GM18519 (cell line): ENCODE measurements at regions not wholly inside any gene's neighbourhood (a gene's known extent, or its start where the extent isn't known, plus 50 kb on each side); places are given as distances from the start of the nearest gene placed in this dataset.

Source experiments
- ATAC-seq: cut with Tn5 transposase; IDR thresholded peaks from one replicate; pipeline ENCODE4 v1.9.1; 2021; ENCODE audit warnings: mild to moderate bottlenecking, moderate library complexity; ENCODE audit not compliant: unreplicated experiment, low FRiP score

- ATAC-seq = no peak
Observed at GRCh38 chr10:108817584-108817983, 1105.7 kb downstream of the XPNPEP1 start.

- ATAC-seq = no peak
Observed at GRCh38 chr10:108817135-108817534, 1106.2 kb downstream of the XPNPEP1 start.

- ATAC-seq = no peak
Observed at GRCh38 chr10:108812906-108813305, 1110.4 kb downstream of the XPNPEP1 start.

- ATAC-seq = no peak
Observed at GRCh38 chr10:108812296-108812695, 1111.0 kb downstream of the XPNPEP1 start.

GRCh38 chr10:108808228-108808627 is 1115.1 kb downstream of the XPNPEP1 start:
- ATAC-seq = no peak

- no peak for ATAC-seq
Observed at GRCh38 chr10:108801775-108802517, 1121.4 kb downstream of the XPNPEP1 start.

- no peak for ATAC-seq
Observed at GRCh38 chr10:108801220-108801619, 1122.1 kb downstream of the XPNPEP1 start.

GRCh38 chr10:108797573-108797972 is 1125.7 kb downstream of the XPNPEP1 start:
- no peak for ATAC-seq

- ATAC-seq = no peak
Observed at GRCh38 chr10:108791794-108792474, 1131.4 kb downstream of the XPNPEP1 start.

GRCh38 chr10:108791030-108791429 is 1132.3 kb downstream of the XPNPEP1 start:
- ATAC-seq = no peak

- ATAC-seq = peak; percentile 63
Observed at GRCh38 chr10:108789919-108790318, 1133.4 kb downstream of the XPNPEP1 start.

GRCh38 chr10:108789336-108789735 is 1134.0 kb downstream of the XPNPEP1 start:
- no peak for ATAC-seq

- ATAC-seq = no peak
Observed at GRCh38 chr10:108788891-108789290, 1134.4 kb downstream of the XPNPEP1 start.

- ATAC-seq = no peak
Observed at GRCh38 chr10:108787932-108788331, 1135.4 kb downstream of the XPNPEP1 start.

- no peak for ATAC-seq
Observed at GRCh38 chr10:108785011-108785410, 1138.3 kb downstream of the XPNPEP1 start.

GRCh38 chr10:108784534-108784933 is 1138.8 kb downstream of the XPNPEP1 start:
- no peak for ATAC-seq

- peak; percentile 86 for ATAC-seq
Observed at GRCh38 chr10:108783897-108784296, 1139.4 kb downstream of the XPNPEP1 start.

GRCh38 chr10:108782411-108782810 is 1140.9 kb downstream of the XPNPEP1 start:
- no peak for ATAC-seq

- no peak for ATAC-seq
Observed at GRCh38 chr10:108779501-108779900, 1143.8 kb downstream of the XPNPEP1 start.

GRCh38 chr10:108775911-108776475 is 1147.3 kb downstream of the XPNPEP1 start:
- ATAC-seq = no peak

GRCh38 chr10:108771106-108771505 is 1152.2 kb downstream of the XPNPEP1 start:
- ATAC-seq = no peak

- ATAC-seq = no peak
Observed at GRCh38 chr10:108765794-108766193, 1157.5 kb downstream of the XPNPEP1 start.
